DOHH2 (cell line): ENCODE measurements at regions not wholly inside any gene's neighbourhood (a gene's known extent, or its start where the extent isn't known, plus 50 kb on each side); places are given as distances from the start of the nearest gene placed in this dataset.

Experiments used
- CTCF ChIP-seq: fragments of 200-600 bp; sonication (generic); IDR thresholded peaks from one replicate; pipeline ENCODE4 v1.5.1; 2014; ENCODE audit warnings: antibody characterized with exemption, mild to moderate bottlenecking, low read depth, low read length; ENCODE audit not compliant: poor library complexity, severe bottlenecking
- EZH2phosphoT487 ChIP-seq: fragments of 200-600 bp; sonication (generic); IDR thresholded peaks from 2 replicates; pipeline ENCODE4 v1.6.1; 2017; ENCODE audit warnings: borderline replicate concordance, mild to moderate bottlenecking, antibody characterized with exemption, low read length, moderate library complexity, mixed read lengths

GRCh38 chr13:30051531-30052060, 201.2 kb upstream of the UBL3 start:
- TF ChIP-seq CTCF (no peak), EZH2phosphoT487 (no peak)
